GM12892 (cell line): ENCODE measurements at regions not wholly inside any gene's neighbourhood (a gene's known extent, or its start where the extent isn't known, plus 50 kb on each side); places are given as distances from the start of the nearest gene placed in this dataset.

Source experiments
- DNase-seq: peaks from one replicate; pipeline ENCODE4 v3.0.0; 2011; ENCODE audit not compliant: insufficient read length
- FAIRE-seq: peaks from 2 replicates; lab custom pipeline; 2011; peaks lifted over from hg19 to GRCh38; lab: Jason Lieb, UNC
- POLR2A ChIP-seq: IDR thresholded peaks from 2 replicates; pipeline ENCODE4 v1.6.1; 2011; ENCODE audit warnings: low read depth, low read length, control low read depth
- POLR2AphosphoS5 ChIP-seq: IDR thresholded peaks from 2 replicates; pipeline ENCODE4 v1.6.1; 2011; ENCODE audit warnings: low read depth, low read length, control low read depth
- TAF1 ChIP-seq: IDR thresholded peaks from 2 replicates; pipeline ENCODE4 v1.6.1; 2011; ENCODE audit warnings: low read depth, mild to moderate bottlenecking, control low read depth, low read length, borderline replicate concordance

DNA sequence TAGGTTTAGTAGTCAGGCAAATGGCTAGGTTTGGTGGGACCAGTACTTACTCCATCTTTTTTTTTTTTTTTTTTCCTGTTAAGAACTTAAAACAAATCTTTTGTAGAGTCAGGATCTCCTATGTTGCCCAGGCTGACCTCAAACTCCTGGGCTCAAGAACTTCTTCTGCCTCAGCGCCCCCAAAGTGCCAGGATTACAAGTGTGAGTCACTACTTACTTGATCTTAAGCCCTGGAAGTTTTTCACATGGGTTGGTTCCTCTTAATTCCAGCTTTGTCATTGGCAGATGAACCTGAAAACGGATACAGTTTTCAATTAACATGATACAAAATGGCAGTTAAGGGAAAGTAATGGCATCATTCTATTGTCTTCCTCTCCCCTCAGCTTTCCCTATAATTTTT lies 179.4 kb upstream of the JAG1 start:
- no peak for DNase-seq
- TF ChIP-seq TAF1 (no peak), POLR2AphosphoS5 (no peak), POLR2A (no peak)
- no peak for FAIRE-seq

DNA sequence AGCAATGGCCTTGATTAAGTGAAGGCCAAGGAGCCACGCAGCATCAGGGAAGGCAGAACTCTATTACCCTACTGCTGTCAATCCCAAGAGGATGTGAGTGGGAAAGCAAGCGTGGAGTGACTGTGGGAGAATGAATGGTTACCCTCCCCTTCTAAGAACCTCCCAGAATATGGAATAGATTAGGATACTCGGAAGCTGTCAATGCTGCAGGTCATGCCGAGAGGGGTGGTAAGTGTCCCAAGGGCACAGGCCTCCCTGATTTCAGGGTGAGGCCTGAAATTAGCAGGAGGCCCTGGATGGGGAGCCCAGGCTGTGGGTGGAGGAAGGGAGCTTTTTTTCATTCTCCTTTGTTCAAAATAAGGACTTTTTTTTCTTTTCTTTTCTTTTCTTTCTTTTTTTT lies 179.9 kb upstream of the JAG1 start:
- FAIRE-seq, result no peak
- TF ChIP-seq TAF1, result no peak
- TF ChIP-seq POLR2A, result no peak
- TF ChIP-seq POLR2AphosphoS5, result no peak
- DNase-seq, result no peak

DNA sequence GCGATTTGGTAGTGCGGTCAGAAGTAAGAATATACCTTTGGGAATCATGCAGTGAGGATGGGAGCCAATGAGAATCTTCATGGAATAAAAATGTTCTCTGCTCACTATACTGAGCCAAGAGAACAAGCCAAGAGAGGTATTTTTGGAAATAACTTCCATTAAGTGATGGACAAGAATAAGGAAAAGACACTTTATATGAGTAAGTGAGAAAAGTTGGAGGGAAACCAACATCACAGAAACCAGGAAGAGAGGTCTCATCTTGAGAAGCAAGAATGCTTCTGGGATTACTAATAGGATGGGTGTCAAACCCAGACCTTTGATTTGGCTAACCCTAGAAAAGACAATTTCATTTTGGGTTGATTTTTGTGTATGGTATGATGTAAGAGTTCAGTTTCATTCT lies 181.2 kb upstream of the JAG1 start:
- TF ChIP-seq POLR2AphosphoS5, result no peak
- no peak for TF ChIP-seq POLR2A
- TF ChIP-seq TAF1, result no peak
- no peak for FAIRE-seq
- DNase-seq, result no peak

DNA sequence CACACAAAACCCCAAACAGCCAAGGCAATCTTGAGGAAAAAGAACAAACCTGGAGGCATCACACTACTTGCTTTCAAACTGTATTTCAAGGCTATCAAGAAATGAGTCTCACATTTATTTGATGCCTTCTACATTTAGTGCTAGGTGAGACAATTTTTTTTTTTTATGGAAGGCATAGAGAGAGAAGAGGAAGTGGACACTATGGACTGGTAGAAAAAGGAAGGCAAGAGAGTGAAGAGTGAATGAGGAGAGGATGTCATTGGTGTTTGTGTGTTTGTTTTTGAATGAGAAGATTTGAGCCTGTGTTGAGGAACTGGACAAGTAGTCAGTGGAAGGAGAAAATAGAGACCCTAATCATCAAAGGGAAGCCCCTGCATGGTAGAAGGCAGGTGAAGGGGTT lies 182.0 kb upstream of the JAG1 start:
- DNase-seq (no peak), FAIRE-seq (no peak)
- TF ChIP-seq POLR2A (no peak), POLR2AphosphoS5 (no peak), TAF1 (no peak)

DNA sequence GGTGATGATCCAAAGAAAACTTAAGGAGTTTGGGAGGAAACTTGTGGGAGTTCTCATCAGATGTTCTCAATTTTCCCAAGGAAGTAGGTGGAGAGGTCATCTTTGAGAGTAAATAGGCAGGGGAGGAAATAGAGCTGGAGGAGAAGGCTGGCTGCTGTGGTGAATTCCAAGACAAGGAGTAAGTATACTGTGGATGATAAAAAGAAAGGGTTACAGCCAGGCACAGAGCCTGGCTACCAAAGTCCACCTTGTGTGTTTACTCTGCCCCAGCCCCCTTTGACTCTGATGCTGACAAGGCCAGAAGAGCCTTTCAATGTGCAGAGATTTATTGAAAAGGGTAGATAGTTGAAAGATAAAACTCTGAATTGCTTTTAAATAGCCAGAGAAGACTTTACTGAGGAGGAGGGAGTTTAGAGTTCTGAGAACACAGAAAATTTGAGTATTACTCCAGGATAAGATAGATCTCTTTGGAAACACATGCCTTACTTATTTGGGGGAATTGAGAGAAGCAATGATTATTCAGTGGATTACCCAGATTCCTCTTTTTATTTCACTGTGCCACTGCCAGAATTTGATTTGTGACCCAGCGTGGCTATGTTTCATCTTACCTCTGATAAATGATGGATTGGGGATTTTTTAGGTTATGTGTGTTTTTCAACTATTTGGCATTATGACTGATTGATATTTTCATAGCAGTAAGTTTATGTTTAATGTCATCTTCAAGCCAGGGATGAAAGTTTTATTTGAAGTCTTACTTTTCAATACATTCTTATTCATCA lies 182.6 kb upstream of the JAG1 start:
- FAIRE-seq (no peak), DNase-seq (no peak)
- no peak for TF ChIP-seq TAF1
- TF ChIP-seq POLR2AphosphoS5, result no peak
- no peak for TF ChIP-seq POLR2A

DNA sequence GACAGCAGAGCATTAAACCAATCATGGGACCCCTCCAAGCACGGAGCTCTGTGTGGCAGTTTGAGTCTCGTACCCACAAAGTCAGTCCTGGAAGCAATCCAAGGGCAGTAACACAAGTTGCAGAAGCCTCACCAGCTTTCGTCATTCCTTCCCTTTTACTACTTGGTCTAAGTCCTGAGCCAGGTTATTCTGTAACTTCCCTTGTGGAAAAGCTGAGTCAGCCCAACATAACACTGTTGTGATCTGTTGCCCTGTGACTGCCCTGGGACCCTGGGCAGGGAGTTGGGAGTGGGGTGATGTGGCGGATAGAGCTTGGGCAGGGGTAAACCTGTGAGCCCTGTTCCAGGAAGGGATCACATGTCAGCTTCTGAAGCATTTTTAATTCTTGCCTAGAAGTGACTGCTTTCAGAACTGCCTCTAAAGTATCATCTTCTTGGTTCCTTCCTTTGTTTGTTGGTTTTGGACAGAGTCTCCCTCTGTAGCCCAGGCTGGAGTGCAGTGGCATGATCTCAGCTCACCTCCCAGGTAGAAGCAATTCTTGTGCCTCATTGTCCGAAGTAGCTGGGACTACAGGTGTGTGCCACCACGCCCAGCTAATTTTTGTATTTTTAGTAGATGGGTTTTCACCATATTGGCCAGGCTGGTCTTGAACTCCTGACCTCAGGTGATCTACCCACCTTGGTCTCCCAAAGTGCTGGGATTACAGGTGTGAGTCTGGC lies 183.7 kb upstream of the JAG1 start:
- TF ChIP-seq POLR2A (no peak), POLR2AphosphoS5 (no peak), TAF1 (no peak)
- no peak for FAIRE-seq

DNA sequence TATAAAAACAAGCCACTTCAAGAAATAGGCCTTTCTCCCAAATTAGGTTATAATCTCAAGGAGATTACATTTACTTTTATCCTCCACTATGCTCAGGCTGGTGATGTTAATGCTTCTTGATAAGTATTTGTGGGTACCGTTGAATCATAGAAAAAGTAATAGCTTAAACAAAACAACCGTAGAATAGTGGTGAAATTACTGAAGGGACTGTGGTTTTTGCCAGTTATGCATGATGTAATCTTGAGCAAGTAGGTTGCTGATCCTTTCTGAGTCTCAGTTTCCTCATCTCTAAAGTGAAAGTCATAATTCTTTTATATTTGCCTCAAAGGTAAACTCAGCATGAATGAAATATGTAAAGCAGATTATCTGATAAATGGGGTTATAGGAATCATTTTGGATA lies 187.3 kb upstream of the JAG1 start:
- no peak for FAIRE-seq
- TF ChIP-seq POLR2A, result no peak
- TF ChIP-seq TAF1, result no peak
- TF ChIP-seq POLR2AphosphoS5, result no peak
- DNase-seq, result no peak

More for the DNA sequence above, 183.7 kb upstream of the JAG1 start:
- no peak for DNase-seq

DNA sequence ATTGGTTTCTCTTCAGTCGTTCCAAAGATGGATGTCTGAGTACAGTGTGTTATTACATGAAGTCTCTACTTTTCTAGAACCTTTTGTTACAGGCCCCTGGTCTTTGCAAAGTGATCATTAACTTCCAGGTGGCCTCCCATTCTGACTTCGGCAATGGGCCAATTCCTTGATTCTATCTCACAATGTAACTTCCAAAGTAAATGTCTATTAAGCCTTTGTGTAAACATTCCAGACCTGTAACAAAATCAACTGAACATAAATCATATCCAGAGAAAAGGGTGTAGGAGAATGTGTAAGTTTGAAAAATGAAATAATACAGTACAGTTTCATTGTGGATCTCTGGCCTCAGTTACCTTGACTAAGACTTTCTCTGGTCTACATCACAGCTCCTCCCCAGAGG lies 187.8 kb upstream of the JAG1 start:
- TF ChIP-seq TAF1 (no peak), POLR2AphosphoS5 (no peak), POLR2A (no peak)
- FAIRE-seq, result no peak
- DNase-seq, result no peak

DNA sequence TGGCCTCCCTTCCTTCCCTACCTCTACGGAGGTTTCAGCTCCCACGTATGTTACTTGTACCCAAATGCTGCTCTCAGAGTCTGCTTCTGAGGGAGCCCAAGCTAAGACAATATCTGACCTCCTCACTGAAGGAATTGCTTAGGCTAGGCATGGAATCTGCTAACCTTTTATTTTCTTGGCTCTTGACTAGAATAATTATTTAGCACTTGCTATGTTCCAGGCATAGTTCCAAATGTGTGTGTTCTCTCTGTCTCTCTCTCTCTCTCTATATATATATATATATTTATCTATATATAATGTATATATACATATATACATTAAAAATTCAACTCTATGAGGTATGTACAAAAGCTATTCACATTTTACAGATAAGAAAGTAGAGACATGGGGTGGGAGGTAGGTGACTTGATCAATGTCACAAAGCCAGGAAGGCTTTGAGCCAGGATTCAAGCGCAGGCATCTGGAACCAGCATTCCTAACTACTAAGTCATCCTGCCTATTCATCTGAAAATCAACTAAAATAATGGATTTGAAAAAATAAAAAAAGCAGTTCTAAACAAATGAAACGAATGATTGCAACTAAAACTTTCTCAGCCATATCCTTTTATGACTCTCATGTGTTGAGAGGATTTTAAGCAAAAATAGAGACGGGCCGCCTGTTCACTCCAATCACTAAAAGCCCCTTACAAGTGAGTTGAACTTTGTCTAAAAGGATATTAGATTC lies 189.7 kb upstream of the JAG1 start:
- no peak for DNase-seq
- no peak for FAIRE-seq

DNA sequence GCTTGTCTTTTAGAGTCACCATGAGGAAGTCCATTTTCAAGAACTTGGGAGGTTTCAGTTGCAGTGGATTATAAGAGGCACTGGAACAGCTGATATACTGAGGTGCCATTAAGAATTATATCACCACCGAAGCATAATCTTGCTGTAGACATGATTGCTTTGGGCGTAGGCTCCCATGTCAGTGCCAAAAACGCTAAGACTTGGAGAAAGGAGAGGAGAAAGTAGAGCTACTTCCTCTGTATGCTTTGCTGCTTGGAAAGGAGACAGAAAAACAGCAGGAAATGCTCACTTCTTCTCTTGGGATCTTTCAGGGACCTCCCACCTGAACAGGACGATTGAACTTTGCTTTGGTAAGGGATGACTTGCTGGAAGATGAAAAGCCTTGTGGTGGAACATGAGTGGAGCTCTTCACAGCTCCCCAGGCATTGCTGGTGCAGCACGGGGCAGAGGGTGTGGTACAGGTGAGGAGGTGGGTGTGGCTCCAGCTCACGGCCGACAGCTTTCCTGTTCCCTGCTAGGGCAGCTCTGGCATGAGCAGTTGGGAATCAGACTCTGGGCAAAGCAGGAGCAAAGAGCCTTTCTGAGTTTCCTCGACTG lies 190.4 kb upstream of the JAG1 start:
- FAIRE-seq, result no peak
- TF ChIP-seq POLR2AphosphoS5 (no peak), TAF1 (no peak), POLR2A (no peak)
- DNase-seq, result no peak

More for the DNA sequence above, 189.7 kb upstream of the JAG1 start:
- no peak for TF ChIP-seq TAF1
- no peak for TF ChIP-seq POLR2A
- TF ChIP-seq POLR2AphosphoS5, result no peak

DNA sequence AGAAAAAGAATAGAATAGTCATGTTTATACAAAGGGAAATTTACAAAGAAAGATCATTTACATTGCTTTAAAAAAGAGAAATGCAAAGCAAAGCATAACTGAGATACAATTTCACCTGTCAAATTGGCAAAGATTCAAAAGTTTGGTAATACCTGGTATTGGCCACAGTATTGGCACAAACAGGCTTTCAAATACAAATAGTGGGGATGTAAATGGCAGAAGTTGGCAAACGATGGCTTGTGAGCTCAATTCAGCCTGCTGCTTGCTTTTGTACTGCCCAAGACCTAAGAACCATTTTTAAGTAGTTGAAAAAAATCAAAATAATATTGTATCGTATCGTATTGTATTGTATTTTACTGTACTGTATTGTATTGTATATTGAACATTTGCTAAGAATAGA lies 194.5 kb upstream of the JAG1 start:
- DNase-seq (no peak), FAIRE-seq (no peak)
- TF ChIP-seq TAF1, result no peak
- no peak for TF ChIP-seq POLR2A
- TF ChIP-seq POLR2AphosphoS5, result no peak
